ENCODE measurements at regions not wholly inside any gene's neighbourhood (a gene's known extent, or its start where the extent isn't known, plus 50 kb on each side); places are given as distances from the start of the nearest gene placed in this dataset.

DNA sequence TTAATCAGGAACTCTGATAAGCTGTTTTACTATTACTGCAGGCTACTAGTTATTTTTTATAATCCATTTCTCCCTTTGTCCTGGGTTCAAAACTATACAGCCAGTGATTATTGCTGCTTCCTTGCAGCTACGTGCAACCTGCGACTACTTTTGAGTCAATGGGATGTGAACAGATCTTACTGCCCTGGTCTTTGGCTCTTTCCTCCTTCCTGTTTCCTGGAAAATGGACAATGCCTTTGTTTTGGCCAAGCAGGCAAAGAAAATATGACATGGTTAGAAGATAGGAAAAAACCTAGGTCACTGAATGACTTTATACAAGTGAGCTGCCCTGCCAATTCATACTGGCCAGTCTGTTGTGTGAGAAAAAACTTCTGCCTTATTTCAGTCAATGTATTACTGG is 201.2 kb upstream of the KLF12 start:
- TF ChIP-seq, protein P1, sequence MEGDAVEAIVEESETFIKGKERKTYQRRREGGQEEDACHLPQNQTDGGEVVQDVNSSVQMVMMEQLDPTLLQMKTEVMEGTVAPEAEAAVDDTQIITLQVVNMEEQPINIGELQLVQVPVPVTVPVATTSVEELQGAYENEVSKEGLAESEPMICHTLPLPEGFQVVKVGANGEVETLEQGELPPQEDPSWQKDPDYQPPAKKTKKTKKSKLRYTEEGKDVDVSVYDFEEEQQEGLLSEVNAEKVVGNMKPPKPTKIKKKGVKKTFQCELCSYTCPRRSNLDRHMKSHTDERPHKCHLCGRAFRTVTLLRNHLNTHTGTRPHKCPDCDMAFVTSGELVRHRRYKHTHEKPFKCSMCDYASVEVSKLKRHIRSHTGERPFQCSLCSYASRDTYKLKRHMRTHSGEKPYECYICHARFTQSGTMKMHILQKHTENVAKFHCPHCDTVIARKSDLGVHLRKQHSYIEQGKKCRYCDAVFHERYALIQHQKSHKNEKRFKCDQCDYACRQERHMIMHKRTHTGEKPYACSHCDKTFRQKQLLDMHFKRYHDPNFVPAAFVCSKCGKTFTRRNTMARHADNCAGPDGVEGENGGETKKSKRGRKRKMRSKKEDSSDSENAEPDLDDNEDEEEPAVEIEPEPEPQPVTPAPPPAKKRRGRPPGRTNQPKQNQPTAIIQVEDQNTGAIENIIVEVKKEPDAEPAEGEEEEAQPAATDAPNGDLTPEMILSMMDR (conservative IDR thresholded peaks at IDR 0.05; ENCODE audit: low read depth in 2 of 2) = no peak
- no peak for TF ChIP-seq EZH2 (IDR thresholded peaks at IDR 0.05; ENCODE audit: low read depth, unreplicated experiment)
